Activated CD4-positive, alpha-beta T cell treated with anti-CD3 and anti-CD28 coated beads, Interleukin-2, Interleukin-6, amounts not matched to agents 100 ng/mL and 50 ng/mL, durations not matched to agents 16 hours and 8 hours (primary cell): ENCODE measurements at regions not wholly inside any gene's neighbourhood (a gene's known extent, or its start where the extent isn't known, plus 50 kb on each side); places are given as distances from the start of the nearest gene placed in this dataset.

Experiments
- DNase-seq: peaks from one replicate; pipeline ENCODE4 v3.0.0-alpha.2; 2020

DNA sequence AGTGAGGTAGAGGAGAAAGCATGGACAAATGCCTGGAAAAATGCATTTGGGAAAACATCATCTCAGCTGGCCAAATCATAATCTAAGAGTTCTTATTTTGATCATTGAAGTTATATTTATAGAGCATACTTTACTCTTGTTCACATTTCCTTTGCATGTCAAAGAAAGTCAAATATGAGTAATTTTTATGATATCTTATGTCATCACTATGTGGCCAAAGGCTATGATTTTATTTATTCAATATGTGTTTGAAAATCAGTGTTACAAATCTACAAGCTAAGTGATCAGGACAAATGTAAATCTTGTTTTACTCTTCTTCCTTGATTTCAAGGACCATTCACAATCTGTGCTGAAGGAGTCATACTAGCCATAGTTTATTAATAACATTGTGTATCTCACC, 237.2 kb upstream of the DPH6 start:
- DNase-seq = no peak

DNA sequence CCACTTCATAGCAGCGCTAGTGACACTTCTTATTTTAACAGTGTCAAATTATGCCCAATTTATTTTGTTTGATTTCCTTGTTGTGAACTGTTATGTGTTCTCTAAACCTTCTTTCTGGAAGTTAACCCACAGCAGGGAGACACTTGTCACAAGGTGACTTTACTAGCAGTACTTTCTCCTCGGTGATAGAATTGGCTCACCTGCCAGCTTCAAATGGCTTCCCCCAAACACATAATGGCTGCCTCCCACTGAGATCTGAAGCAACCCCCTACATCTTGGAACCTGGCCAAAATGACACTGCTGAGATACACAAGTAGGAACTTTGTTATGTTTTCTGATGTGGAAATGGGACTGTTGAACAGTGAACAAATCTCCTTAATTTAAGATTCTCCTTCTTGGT, 238.8 kb upstream of the DPH6 start:
- DNase-seq = no peak

DNA sequence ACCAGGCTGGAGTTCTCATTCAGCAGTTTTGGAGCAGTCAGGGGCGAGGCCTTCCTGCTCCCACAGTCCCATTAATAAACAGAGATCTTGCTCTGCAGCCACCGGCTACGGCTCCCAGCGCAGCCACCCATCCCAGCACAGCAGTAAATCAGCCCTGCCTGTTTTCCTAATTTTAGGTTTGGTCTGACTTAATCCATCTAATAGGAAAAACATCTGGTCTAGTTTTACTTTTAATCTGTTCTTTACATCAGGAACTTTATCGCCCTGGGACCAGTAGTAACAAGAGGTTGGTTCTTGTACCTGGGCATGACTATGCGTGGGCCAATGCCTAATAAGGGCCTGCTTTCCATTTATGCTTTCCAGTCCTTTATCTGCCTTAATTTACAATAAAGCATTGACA, 264.0 kb upstream of the DPH6 start:
- no peak for DNase-seq

DNA sequence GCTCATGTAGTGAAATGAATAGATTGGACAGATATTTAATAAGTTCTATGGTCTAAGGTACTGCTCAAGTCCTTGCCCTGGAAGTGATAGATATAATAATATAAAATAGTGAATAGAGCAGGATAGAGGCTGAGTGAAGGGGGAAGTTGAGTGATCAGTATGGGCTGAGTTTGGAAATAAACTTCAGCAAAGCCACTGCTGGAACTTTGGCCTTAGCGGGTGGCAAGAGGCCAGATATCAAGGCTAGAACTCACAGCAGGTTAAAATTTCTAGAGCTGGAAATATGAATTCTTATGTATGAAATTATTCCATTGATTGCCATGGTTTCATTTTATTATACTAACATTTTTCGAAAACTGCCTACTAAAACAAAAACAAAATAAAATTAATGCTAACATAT, 267.6 kb upstream of the DPH6 start:
- DNase-seq = no peak

DNA sequence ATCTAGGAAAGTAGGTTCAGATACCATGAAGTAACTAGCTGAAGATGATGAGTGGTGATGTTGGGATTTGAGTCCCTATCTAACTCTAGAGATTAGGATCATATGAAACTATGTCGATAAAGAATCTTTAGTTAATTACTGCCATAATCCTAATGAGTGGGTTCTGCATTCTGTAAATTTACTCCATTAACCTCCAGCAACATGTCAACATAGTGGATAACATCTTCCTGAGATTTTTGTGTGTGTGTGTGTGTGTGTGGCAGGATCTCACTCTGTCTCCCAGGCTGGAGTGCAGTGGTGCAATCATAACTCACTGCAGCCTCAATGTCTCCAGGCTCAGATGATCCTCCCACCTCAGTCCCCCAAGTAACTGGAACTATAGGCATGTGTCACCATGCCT, 272.9 kb upstream of the DPH6 start:
- DNase-seq = no peak

DNA sequence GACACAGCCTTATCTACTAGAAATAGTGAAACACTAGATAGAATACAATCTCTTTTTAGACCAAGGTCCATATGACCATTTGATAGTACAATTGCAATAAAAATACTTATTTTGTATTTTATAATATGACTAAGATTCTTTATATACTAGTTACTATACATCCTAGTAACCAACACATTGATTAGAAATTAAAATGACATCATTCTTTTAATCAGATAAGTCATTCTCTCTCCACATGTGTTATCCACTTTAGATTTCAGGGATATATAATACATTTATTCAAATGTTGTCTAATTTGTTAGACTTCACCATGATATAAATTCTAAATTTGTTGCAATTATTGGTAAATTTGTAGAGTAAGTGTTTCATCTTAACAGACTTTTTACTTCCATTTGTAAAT, 276.2 kb upstream of the DPH6 start:
- DNase-seq = no peak

DNA sequence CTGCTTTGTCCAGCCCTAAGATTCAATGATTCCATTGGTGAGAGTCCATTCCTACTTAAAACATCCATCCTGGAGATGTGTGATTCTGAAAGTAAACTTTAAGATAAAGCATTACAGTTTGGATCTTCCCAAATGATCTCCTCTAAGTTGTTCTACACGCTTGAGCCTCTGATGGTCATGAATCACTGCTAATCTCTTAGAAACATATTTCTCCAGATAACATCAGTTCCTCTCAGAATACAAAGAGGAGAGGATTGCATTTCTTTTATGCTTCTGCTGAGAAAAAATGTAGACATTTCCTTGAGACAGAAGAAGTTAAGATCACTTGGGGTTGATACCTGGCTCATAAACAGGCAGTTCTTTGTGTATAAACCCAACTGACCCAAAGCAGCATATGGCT, 281.2 kb upstream of the DPH6 start:
- DNase-seq = no peak

DNA sequence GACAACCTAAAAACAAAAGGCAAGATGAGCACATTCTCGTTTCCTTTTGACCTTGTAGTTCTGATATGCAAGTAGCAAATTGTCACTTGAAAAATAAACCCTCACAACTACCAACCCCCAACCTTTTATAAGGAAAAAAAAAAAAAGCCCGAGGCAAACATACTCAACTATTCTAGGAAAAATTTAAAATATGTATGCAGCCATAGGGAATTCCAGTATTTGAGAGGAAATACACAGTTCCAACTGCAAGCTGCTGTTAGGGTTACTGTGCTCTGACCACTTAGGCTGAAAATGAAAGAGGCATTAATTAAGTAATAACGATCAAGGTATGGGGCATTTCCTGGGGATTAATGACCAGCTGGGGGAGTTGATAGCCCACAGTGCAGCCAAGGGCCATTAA, 281.9 kb upstream of the DPH6 start:
- DNase-seq = no peak

DNA sequence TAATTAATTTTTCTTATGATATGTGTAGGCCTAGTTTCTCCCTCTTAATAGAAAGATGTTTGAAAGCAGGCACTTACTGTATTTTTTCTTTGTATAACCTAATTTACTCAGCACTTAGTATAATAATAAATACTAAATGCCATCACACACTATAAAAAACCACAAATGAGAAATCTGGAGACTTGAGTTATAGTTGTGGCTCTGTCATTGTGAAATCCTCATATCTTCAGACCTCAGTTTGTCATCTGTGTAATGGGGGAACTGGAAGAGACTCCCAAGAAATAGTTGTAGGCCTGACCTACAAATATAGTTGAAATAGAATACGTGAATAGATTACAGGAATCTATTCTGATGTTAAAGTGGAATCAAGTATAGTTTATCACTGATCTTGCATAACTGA, 287.6 kb upstream of the DPH6 start:
- no peak for DNase-seq

DNA sequence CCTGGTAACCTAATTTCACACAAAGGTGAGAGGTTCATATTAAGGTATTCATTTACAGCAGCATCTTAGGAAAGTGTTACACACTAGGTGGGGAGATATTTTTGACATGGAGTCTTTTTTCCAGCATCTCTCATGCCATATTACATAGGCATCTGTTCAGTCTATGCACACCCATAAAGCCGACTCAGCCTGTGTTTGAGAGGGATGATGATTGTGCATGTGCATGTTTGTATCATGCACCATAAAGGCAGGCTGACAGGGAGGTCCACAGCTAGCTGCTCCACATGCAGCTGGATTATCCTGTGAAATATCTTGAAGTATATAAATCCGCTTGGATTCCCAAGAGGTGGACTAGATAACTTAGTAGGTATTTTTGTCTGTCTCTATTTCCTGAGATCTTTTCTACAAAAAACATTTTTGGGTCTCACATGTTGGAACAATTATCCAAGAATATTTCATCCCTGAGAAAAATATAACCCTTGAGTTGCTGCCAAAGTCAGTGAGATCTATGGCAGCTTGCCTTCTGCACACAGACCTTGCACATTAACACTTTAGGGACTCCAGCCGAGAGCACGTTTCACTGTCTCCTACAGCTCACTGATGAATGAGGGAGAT, 288.4 kb upstream of the DPH6 start:
- DNase-seq = no peak

DNA sequence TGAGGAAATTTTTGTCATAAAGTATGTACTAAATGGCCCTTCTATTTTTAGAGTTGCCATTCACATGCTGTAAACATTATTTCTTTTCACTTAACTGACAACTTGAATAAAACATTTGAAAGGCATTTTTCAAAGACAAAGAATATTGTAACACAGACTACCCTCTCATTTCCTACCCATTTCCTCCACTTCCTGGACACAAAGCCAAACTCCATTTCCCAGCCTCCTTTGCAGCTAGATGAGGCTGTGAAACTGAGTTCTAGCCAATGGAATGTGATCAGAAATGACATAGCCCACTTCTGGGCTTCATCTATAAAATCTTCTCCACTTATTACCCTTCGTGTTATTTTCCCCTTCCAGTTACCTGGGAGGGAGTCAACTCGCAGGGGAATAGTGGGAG, 288.9 kb upstream of the DPH6 start:
- DNase-seq = no peak

DNA sequence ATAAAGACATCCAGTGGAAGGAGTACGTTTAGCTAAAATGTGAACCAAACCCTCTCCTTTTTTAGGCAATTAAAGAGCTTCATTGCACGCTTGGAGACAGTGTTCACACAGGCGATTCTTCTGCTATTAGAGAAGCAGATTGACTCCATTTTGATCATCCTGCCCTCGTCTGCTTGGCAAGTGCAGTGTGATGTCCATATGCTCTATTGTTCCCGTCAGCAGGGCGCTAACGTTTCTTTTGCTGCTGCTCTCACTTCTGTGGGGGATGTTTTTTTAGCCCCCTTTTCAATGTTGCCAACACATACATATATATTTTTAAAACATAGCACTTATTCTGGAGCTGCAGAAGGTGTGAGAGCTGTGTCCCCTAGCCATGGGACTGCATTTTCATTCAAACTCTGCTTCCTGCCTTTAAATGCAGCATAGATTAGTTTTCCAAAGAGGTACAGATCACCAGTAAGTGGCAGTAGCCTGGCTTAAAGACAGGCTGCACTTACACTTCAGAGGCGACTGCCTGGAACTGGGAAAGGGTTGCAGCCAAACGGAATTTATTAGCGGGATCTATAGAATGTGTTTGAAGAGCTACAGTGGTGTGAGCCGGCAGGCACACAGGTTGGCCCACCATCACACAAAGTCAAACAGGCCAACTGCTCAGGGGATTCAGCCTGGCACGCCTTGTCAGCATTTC, 292.6 kb upstream of the DPH6 start:
- no peak for DNase-seq

DNA sequence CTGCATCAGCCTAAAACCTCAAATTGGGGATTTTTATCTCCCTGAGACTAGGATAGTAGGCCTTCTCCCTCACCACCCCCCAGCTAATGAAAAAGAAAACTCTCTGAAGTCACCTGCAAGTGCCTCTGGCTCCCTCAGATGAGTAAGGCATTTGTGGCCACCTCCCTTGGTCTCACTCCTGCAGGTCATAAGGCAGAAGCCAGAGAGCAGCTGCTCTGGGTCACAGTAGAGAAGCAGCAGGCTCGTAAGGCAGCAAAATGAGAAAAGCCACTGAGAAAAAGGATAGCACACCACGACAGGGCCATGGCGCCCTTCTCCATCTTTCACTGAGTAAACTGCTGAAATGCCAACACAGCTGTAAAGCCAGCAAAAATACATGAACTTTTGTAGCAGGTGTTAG, 296.7 kb upstream of the DPH6 start:
- DNase-seq = no peak

DNA sequence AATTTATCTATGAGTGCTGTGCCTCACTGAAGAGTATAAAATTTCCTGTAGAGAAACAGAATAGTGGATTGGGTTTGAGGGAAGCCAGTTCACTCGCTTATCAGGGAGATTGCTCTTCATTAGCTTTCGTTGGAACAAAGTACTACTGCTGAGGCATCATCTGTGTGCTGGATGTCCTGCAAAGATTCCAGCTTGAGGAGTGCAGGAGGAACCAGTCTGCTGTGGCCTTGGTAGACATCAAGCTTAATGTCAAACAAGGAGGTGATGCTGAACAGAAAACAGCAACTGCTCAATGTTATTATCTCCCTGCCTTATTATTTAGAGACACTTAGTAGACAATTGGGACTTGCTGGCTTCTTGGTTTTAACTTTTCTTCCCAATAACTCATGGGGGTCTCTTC, 297.5 kb upstream of the DPH6 start:
- DNase-seq = no peak

DNA sequence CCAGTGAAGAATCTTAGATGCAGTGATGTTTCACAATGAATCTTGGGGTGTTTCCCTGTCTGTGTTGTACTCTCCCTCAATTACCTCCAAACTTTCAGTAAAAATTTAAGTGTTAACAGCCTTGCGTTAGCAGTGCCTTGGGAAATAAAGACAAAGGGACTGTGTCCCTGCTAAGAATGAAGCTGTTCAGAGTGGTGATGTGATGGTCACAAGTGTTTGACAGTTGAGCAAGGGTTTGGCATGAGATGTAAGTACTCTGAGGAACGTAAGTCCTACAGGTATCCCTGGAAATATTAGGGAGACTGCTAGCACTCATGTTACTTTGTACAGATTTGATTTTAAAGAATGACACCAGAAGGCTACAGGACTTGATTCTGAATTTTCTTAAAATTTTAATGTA, 304.3 kb upstream of the DPH6 start:
- no peak for DNase-seq

DNA sequence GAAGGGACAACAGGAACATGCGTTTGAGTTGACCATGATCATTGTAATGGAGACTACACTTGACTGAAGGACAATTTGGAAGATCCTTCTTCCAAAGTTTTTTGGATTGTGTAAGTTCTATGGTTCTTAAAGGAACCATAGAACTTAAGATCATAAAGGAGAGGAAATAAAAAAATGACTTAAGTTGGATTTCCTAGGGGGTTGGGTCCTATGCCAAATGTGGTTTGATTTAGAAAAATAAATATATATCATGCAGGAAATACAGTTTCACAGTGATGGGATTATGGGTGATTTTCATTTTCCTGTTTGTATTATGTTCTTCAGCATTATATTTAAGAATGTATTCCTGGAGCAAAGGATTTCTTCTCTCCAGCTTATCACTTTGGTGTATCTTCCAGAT, 305.5 kb upstream of the DPH6 start:
- DNase-seq = no peak

DNA sequence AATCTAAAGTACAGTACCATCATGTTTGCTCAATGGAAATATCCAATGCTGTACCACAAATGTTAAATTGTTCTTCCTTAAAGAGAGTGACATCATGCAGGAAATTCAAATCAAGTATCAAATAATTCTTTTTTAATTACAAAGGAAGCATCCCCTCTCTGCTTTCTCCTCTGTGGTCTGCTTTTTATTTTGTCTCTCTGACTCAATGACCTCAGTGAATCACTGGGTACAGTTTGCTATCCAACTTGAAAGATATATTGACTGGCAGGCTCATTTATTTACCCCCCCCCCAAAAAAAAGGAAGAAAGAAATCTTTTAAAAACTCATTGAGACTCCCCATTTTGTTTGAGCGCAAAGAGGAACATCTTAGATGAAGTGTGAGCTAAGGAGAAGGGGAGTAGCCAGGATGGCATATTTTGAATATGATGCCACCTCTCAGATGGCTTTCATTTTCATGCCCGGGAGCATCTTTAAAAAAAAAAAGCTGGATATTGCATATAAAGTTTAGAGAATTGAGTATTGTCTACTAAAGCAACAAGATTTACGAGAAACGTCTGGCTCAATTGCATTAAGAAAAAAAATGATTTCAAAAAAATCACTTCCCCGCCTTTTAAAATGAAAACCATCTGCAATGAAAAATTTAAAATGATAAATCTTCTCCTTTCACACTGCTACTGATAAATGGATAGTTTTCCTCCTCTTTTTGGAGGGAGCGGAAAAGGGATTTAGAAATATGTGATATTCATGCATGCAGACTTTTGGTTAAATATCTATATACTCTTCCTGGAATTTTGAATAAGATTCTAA, 307.1 kb upstream of the DPH6 start:
- no peak for DNase-seq

DNA sequence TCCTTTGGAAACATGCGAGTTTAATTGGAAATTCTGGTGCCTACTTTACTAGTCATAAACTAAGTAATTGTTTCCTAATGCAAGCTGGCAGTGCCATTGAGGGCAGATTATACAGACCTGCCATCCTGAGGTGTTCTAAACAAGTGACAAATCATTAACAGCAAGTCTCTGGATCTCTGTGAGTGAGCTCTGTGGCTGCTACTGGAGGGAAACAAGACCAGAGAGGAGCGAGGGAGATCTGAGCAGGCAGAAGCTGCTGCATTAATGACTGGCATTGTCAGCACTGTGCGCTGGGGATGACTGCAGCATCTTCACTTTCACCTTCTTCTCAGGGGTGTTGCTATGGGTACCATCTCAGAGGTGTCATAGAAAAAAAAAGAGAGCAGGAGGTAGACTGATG, 308.4 kb upstream of the DPH6 start:
- no peak for DNase-seq

DNA sequence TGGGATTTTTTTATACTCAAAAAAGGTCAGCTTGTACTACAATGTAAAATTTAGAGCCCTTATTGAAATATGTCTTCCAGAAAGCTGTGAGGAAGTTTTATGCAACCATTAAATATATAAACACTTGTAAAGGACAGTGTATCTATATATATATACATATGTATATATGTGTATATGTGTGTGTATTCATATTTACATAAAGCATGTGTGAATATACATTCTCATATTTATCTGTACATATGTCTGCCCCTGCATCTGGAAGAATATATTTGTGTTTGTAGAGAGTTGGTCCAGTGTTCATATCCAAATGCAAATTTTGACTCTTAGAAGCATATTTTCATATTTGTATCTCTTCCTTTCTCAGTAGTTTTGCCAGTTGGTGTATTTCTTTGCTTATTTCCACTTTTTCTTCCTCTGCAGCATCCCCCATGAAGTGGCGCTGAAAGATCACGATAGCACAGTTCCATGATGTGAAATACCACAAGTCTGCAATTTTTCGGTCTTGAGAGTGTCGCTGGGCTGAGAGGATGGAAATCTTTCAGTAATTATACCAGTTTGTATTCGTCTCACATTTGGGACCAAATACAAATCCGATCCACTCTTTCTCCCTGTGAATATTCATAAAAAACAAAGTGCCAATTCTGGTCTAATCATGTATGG, 311.7 kb upstream of the DPH6 start:
- DNase-seq = no peak

DNA sequence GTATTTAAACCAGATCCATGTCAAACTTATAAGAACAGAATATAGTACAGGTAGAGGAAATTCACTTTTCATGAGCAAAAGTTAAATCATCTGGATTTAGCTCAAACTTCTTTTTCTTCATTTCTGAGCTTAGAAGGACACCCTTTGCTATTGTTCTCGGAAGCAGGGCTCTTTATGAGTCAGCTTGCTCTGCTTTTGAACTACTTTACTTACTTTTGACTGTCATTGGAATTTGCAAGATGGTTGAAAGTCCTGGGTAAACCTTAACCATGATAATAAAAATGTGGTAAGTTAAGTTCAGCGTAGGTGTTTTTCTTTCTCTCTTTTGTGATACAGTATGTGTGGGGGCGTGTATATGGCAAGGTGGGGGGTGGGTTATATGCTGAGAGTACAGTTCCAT, 312.7 kb upstream of the DPH6 start:
- peak; percentile 1 for DNase-seq

DNA sequence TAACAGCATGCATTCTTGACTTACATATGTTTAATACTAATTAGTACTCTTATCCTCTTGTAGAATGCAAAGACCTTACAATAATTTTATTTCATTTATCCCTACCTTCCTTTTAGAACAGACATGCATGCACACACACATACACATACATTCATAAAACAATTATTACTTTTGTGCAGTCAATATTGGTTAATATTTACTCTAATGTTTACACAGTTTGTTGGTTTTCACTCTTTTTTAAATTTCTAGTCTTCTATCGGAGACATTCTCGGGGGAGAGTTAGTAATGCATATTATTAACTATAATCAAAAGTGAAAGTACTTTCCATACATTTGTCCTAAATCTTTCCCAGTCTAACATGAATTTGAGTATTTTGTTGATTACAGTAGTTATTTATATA, 317.7 kb upstream of the DPH6 start:
- DNase-seq = no peak

DNA sequence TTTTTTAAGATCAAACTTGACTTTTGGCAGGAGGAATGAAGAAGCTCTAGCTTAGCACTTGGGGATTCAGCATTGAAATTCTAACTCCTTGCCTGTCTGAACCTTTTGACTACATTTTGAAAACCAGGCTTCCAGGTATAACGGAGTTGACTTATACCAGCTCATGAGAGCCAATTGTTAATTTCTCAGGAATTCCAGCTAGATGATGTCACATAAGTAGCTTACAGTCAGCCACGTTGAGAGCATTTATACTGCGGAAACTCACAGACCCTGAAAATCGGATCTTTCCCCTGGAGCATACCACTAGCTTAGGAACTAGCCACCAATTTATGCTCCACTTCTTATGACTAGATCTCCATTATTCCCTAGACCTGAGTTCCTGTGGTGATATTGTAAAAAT, 321.4 kb upstream of the DPH6 start:
- DNase-seq = no peak

DNA sequence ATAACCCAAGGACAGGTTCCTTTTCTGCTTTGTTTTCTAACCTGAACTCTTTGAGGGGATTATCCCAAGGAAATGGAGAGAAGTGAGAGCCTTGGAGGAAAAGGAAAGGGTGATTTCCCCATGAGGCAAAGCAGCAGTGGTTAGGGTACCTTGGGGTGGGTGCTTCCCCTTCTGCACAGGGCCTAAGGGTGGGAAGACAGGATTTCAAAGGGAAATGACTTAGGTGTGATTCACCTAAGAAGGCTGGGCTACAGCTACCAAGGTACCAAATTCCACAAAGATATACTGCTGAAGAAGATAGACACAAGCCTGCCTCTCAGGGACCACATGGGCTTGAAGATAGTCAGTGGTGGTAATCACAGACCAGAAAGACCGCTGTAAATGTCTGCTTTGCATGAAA, 325.3 kb upstream of the DPH6 start:
- DNase-seq = no peak

DNA sequence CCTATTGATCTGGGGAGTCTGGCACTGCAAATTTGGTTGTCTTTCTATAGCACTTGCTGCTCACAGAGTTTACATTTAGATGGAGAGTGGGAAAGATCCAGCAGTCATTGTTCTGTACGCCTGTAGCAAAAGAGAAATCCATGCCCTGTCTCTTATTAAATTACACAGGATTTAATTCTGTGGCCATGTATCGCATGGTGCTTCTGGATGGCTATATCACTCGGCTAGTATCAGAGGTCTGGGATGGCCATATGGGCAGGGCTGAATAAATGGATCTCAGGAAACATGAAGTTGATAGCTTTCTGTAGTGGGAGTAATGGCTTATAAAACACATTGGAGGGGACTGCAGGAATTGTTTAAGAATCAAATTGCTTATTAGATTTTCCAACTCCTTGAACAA, 325.8 kb upstream of the DPH6 start:
- DNase-seq = no peak
